ENCODE measurements at regions not wholly inside any gene's neighbourhood (a gene's known extent, or its start where the extent isn't known, plus 50 kb on each side); places are given as distances from the start of the nearest gene placed in this dataset.

DNA sequence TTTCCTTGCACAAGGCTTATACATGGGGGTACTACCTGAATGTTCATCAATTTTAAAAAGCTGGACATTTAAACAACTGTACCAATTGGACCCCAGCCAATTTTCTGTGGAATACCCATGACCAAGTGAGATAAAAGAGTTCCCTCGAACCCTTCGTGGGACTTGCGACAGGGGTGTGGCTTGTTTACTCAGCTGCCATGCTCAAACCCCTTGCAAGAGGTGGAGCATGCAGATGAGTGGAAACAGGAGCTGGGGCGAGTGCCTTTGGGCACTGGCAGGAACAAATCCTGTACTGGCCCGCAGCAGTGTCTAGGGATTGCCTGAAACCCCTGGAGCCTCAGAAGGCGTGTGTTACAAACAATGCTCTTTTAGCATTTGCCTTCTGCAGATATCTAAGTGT, 144.2 kb downstream of the PDHA2 start:
- ChIA-PET CTCF (no interaction called here), POLR2A (ENCODE audit: low non-redundant PET) (no interaction called here)
- TF ChIP-seq, protein P1, sequence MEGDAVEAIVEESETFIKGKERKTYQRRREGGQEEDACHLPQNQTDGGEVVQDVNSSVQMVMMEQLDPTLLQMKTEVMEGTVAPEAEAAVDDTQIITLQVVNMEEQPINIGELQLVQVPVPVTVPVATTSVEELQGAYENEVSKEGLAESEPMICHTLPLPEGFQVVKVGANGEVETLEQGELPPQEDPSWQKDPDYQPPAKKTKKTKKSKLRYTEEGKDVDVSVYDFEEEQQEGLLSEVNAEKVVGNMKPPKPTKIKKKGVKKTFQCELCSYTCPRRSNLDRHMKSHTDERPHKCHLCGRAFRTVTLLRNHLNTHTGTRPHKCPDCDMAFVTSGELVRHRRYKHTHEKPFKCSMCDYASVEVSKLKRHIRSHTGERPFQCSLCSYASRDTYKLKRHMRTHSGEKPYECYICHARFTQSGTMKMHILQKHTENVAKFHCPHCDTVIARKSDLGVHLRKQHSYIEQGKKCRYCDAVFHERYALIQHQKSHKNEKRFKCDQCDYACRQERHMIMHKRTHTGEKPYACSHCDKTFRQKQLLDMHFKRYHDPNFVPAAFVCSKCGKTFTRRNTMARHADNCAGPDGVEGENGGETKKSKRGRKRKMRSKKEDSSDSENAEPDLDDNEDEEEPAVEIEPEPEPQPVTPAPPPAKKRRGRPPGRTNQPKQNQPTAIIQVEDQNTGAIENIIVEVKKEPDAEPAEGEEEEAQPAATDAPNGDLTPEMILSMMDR (conservative IDR thresholded peaks at IDR 0.05; ENCODE audit: low read depth, low read length): no peak
- TF ChIP-seq EZH2 (IDR thresholded peaks at IDR 0.05; ENCODE audit: borderline replicate concordance, low read depth, low read length, poor library complexity, severe bottlenecking): no peak
- Histone ChIP-seq H3K9me3 (ENCODE audit: low read depth, low read length, poor library complexity, severe bottlenecking) (no peaks in the 10 kb centered on the region), H3K27ac (ENCODE audit: low read depth, low read length, poor library complexity, severe bottlenecking) (no peak overlapping the region), H3K4me1 (ENCODE audit: insufficient read depth, low read length, poor library complexity, severe bottlenecking) (no peaks in the 10 kb centered on the region), H3K27me3 (replicated peaks; ENCODE audit: insufficient read depth, low read depth, low read length, poor library complexity) (no peaks in the 10 kb centered on the region), H3K4me3 (ENCODE audit: low read depth, low read length, poor library complexity, severe bottlenecking) (no peak overlapping the region), H3K36me3 (ENCODE audit: insufficient read depth, low read length, poor library complexity, severe bottlenecking) (no peaks in the 10 kb centered on the region)
- DNase-seq (ENCODE audit: low spot score): no peak
- BruUV-seq (replicated peaks): no TSS peak
- intact Hi-C loops (cut with micrococcal nuclease; ENCODE audit: unreplicated experiment): no loop called here

- DNase-seq (ENCODE audit: low spot score): no peak
- POLR2A ChIA-PET (ENCODE audit: low non-redundant PET): no interaction called here
- Histone ChIP-seq H3K4me3 (ENCODE audit: low read depth, low read length, poor library complexity, severe bottlenecking) (no peak overlapping the region), H3K36me3 (ENCODE audit: insufficient read depth, low read length, poor library complexity, severe bottlenecking) (no peaks in the 10 kb centered on the region), H3K27me3 (replicated peaks; ENCODE audit: insufficient read depth, low read depth, low read length, poor library complexity) (no peaks in the 10 kb centered on the region), H3K4me1 (ENCODE audit: insufficient read depth, low read length, poor library complexity, severe bottlenecking) (no peaks in the 10 kb centered on the region), H3K9me3 (ENCODE audit: low read depth, low read length, poor library complexity, severe bottlenecking) (no peaks in the 10 kb centered on the region), H3K27ac (ENCODE audit: low read depth, low read length, poor library complexity, severe bottlenecking) (no peak overlapping the region)
- intact Hi-C loops (cut with micrococcal nuclease; ENCODE audit: unreplicated experiment): no loop called here
- no TSS peak for BruUV-seq (replicated peaks)
- CTCF ChIA-PET: no interaction called here
- TF ChIP-seq, protein P1 (conservative IDR thresholded peaks at IDR 0.05; ENCODE audit: low read depth, low read length): no peak
Measured at GRCh38 chr4:95985051-95985450, 145.2 kb downstream of the PDHA2 start.

DNA sequence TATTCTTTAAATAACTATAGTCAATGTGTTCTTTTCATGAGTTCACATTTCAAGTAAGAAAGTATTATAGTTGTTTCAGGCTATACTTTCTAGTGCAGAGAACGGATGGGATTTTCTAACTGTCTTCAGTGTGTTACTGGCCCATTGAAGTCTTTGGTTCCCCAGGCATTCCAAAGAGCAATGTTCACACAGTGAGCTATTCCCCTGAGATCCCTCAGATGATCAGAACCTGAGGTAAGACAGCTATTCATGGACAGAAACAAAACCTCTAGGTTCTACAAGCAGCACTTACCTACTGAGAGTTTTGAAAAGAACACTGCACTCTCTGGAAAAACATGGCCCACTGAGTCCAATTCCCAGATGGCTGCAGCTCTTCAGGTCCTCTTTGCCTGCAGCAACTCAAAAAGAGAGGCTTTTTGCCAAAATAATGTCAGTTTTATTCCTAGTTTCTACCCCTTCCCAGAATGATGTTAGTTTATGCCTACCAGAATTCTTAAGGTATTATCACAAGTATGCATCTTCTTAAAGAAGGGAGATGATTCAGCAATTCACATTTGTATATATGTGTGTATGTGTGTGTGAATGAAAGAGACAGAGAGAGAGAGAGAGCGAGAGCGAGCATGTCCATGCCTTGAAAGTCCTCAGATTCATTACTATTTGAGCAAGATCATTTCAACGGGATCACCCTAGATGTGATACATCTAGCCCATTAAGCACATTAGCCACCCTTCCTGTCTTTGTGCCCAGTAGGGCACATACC, 146.1 kb downstream of the PDHA2 start:
- TF ChIP-seq, protein P1 (conservative IDR thresholded peaks at IDR 0.05; ENCODE audit: low read depth, low read length): no peak
- no peak for TF ChIP-seq EZH2 (IDR thresholded peaks at IDR 0.05; ENCODE audit: borderline replicate concordance, low read depth, low read length, poor library complexity, severe bottlenecking)
- ChIA-PET POLR2A (ENCODE audit: low non-redundant PET) (no interaction called here), CTCF (no interaction called here)
- no peak for DNase-seq (ENCODE audit: low spot score)
- no TSS peak for BruUV-seq (replicated peaks)
- Histone ChIP-seq H3K27me3 (replicated peaks; ENCODE audit: insufficient read depth, low read depth, low read length, poor library complexity) (no peaks in the 10 kb centered on the region), H3K36me3 (ENCODE audit: insufficient read depth, low read length, poor library complexity, severe bottlenecking) (no peaks in the 10 kb centered on the region), H3K4me1 (ENCODE audit: insufficient read depth, low read length, poor library complexity, severe bottlenecking) (no peaks in the 10 kb centered on the region), H3K27ac (ENCODE audit: low read depth, low read length, poor library complexity, severe bottlenecking) (no peak overlapping the region), H3K9me3 (ENCODE audit: low read depth, low read length, poor library complexity, severe bottlenecking) (no peaks in the 10 kb centered on the region), H3K4me3 (ENCODE audit: low read depth, low read length, poor library complexity, severe bottlenecking) (no peak overlapping the region)
- intact Hi-C loops (cut with micrococcal nuclease; ENCODE audit: unreplicated experiment): no loop called here

Data from A673 (cell line).